ENCODE measurements at regions not wholly inside any gene's neighbourhood (a gene's known extent, or its start where the extent isn't known, plus 50 kb on each side); places are given as distances from the start of the nearest gene placed in this dataset.
"Not testable (repeated sequence)": the region's sequence is repeated elsewhere in the genome, so short reads cannot be mapped to it uniquely, and the experiment has no call there.

GRCh38 chr21:27917966-27918365 lies 951.1 kb upstream of the ADAMTS5 start:
- H3K9me3 Mint-ChIP-seq; intact Hi-C loops (cut with micrococcal nuclease); H3K4me3 ChIP-seq (replicated peaks in 1 of 3; ENCODE audit: low read depth in 2 of 3, low read length in 3 of 3); H3K27me3 ChIP-seq (ENCODE audit: control insufficient read depth in 2 of 2, insufficient read depth in 2 of 2, low read length in 2 of 2); H3K79me2 ChIP-seq (ENCODE audit: insufficient read depth, low read length); H2AFZ ChIP-seq (ENCODE audit: insufficient read depth, low read depth, low read length, poor library complexity, severe bottlenecking); H3K27ac Mint-ChIP-seq; H4K20me1 ChIP-seq (ENCODE audit: insufficient read depth, low read length); H3K4me3 Mint-ChIP-seq; H3K36me3 Mint-ChIP-seq; H3K27me3 Mint-ChIP-seq (ENCODE audit: low read depth in 3 of 3); DNase-seq; H3K4me2 ChIP-seq (replicated peaks; ENCODE audit: extremely low read depth, low read length, poor library complexity, severe bottlenecking); H3K9ac ChIP-seq (ENCODE audit: insufficient read depth, low read length, poor library complexity, severe bottlenecking); H3K27ac ChIP-seq (ENCODE audit: low read depth in 1 of 2, low read length in 2 of 2); H3K36me3 ChIP-seq (replicated peaks in 1 of 2; ENCODE audit: control insufficient read depth in 1 of 2, insufficient read depth in 2 of 2, low read length in 2 of 2); H3K9me3 ChIP-seq (replicated peaks in 1 of 2; ENCODE audit: control insufficient read depth in 1 of 2, insufficient read depth in 1 of 2, low read length in 2 of 2); H3K4me1 Mint-ChIP-seq; H3K4me1 ChIP-seq (ENCODE audit: control insufficient read depth in 1 of 2, insufficient read depth in 2 of 2, low read length in 2 of 2): not testable (repeated sequence)

GRCh38 chr21:27916326-27916725 lies 949.4 kb upstream of the ADAMTS5 start:
- H2AFZ ChIP-seq (ENCODE audit: insufficient read depth, low read depth, low read length, poor library complexity, severe bottlenecking); H3K4me3 Mint-ChIP-seq; H3K36me3 Mint-ChIP-seq; H3K36me3 ChIP-seq (replicated peaks in 1 of 2; ENCODE audit: control insufficient read depth in 1 of 2, insufficient read depth in 2 of 2, low read length in 2 of 2); H3K9me3 Mint-ChIP-seq; H3K4me1 ChIP-seq (ENCODE audit: control insufficient read depth in 1 of 2, insufficient read depth in 2 of 2, low read length in 2 of 2); H4K20me1 ChIP-seq (ENCODE audit: insufficient read depth, low read length); intact Hi-C loops (cut with micrococcal nuclease); H3K4me2 ChIP-seq (replicated peaks; ENCODE audit: extremely low read depth, low read length, poor library complexity, severe bottlenecking); H3K9me3 ChIP-seq (replicated peaks in 1 of 2; ENCODE audit: control insufficient read depth in 1 of 2, insufficient read depth in 1 of 2, low read length in 2 of 2); H3K4me1 Mint-ChIP-seq; H3K27ac Mint-ChIP-seq; H3K4me3 ChIP-seq (replicated peaks in 1 of 3; ENCODE audit: low read depth in 2 of 3, low read length in 3 of 3); H3K27me3 ChIP-seq (ENCODE audit: control insufficient read depth in 2 of 2, insufficient read depth in 2 of 2, low read length in 2 of 2); H3K9ac ChIP-seq (ENCODE audit: insufficient read depth, low read length, poor library complexity, severe bottlenecking); H3K27ac ChIP-seq (ENCODE audit: low read depth in 1 of 2, low read length in 2 of 2); H3K79me2 ChIP-seq (ENCODE audit: insufficient read depth, low read length); H3K27me3 Mint-ChIP-seq (ENCODE audit: low read depth in 3 of 3); DNase-seq: not testable (repeated sequence)
- WGBS (ENCODE audit: insufficient coverage), result 100% methylated on average over 1 of the region's 2 CpGs

GRCh38 chr21:27912133-27912532 lies 945.2 kb upstream of the ADAMTS5 start:
- H3K36me3 Mint-ChIP-seq; H3K4me3 Mint-ChIP-seq; H3K4me3 ChIP-seq (replicated peaks in 1 of 3; ENCODE audit: low read depth in 2 of 3, low read length in 3 of 3); intact Hi-C loops (cut with micrococcal nuclease); DNase-seq; H3K27me3 Mint-ChIP-seq (ENCODE audit: low read depth in 3 of 3); H2AFZ ChIP-seq (ENCODE audit: insufficient read depth, low read depth, low read length, poor library complexity, severe bottlenecking); H3K27me3 ChIP-seq (ENCODE audit: control insufficient read depth in 2 of 2, insufficient read depth in 2 of 2, low read length in 2 of 2); H3K79me2 ChIP-seq (ENCODE audit: insufficient read depth, low read length); H3K27ac ChIP-seq (ENCODE audit: low read depth in 1 of 2, low read length in 2 of 2); H3K4me2 ChIP-seq (replicated peaks; ENCODE audit: extremely low read depth, low read length, poor library complexity, severe bottlenecking); H3K9me3 ChIP-seq (replicated peaks in 1 of 2; ENCODE audit: control insufficient read depth in 1 of 2, insufficient read depth in 1 of 2, low read length in 2 of 2); H4K20me1 ChIP-seq (ENCODE audit: insufficient read depth, low read length); H3K4me1 Mint-ChIP-seq; H3K27ac Mint-ChIP-seq; H3K9me3 Mint-ChIP-seq; H3K4me1 ChIP-seq (ENCODE audit: control insufficient read depth in 1 of 2, insufficient read depth in 2 of 2, low read length in 2 of 2); H3K36me3 ChIP-seq (replicated peaks in 1 of 2; ENCODE audit: control insufficient read depth in 1 of 2, insufficient read depth in 2 of 2, low read length in 2 of 2); H3K9ac ChIP-seq (ENCODE audit: insufficient read depth, low read length, poor library complexity, severe bottlenecking): not testable (repeated sequence)
- no CpG with 5 or more reads among the region's 2 CpGs for WGBS (ENCODE audit: insufficient coverage)

- H3K9ac ChIP-seq (ENCODE audit: insufficient read depth, low read length, poor library complexity, severe bottlenecking); H3K27ac Mint-ChIP-seq: not testable (repeated sequence)
Observed at GRCh38 chr21:27909487-27909886, 942.6 kb upstream of the ADAMTS5 start.

GRCh38 chr21:27908816-27909215 lies 941.9 kb upstream of the ADAMTS5 start:
- H3K4me3 ChIP-seq (replicated peaks in 1 of 3; ENCODE audit: low read depth in 2 of 3, low read length in 3 of 3); H3K27me3 ChIP-seq (ENCODE audit: control insufficient read depth in 2 of 2, insufficient read depth in 2 of 2, low read length in 2 of 2); intact Hi-C loops (cut with micrococcal nuclease); DNase-seq; H4K20me1 ChIP-seq (ENCODE audit: insufficient read depth, low read length); H3K27ac ChIP-seq (ENCODE audit: low read depth in 1 of 2, low read length in 2 of 2); H3K27me3 Mint-ChIP-seq (ENCODE audit: low read depth in 3 of 3); H3K4me2 ChIP-seq (replicated peaks; ENCODE audit: extremely low read depth, low read length, poor library complexity, severe bottlenecking); H3K4me1 ChIP-seq (ENCODE audit: control insufficient read depth in 1 of 2, insufficient read depth in 2 of 2, low read length in 2 of 2); H3K27ac Mint-ChIP-seq; H3K79me2 ChIP-seq (ENCODE audit: insufficient read depth, low read length); H2AFZ ChIP-seq (ENCODE audit: insufficient read depth, low read depth, low read length, poor library complexity, severe bottlenecking); H3K9me3 ChIP-seq (replicated peaks in 1 of 2; ENCODE audit: control insufficient read depth in 1 of 2, insufficient read depth in 1 of 2, low read length in 2 of 2); H3K36me3 ChIP-seq (replicated peaks in 1 of 2; ENCODE audit: control insufficient read depth in 1 of 2, insufficient read depth in 2 of 2, low read length in 2 of 2); H3K4me3 Mint-ChIP-seq; H3K9me3 Mint-ChIP-seq; H3K9ac ChIP-seq (ENCODE audit: insufficient read depth, low read length, poor library complexity, severe bottlenecking); H3K36me3 Mint-ChIP-seq; H3K4me1 Mint-ChIP-seq: not testable (repeated sequence)
- no CpG with 5 or more reads among the region's 4 CpGs for WGBS (ENCODE audit: insufficient coverage)

More at GRCh38 chr21:27909487-27909886, 942.6 kb upstream of the ADAMTS5 start:
- H3K27ac ChIP-seq (ENCODE audit: low read depth in 1 of 2, low read length in 2 of 2); H3K4me3 ChIP-seq (replicated peaks in 1 of 3; ENCODE audit: low read depth in 2 of 3, low read length in 3 of 3); H3K36me3 Mint-ChIP-seq; H3K27me3 ChIP-seq (ENCODE audit: control insufficient read depth in 2 of 2, insufficient read depth in 2 of 2, low read length in 2 of 2); H3K36me3 ChIP-seq (replicated peaks in 1 of 2; ENCODE audit: control insufficient read depth in 1 of 2, insufficient read depth in 2 of 2, low read length in 2 of 2); intact Hi-C loops (cut with micrococcal nuclease); H3K4me1 ChIP-seq (ENCODE audit: control insufficient read depth in 1 of 2, insufficient read depth in 2 of 2, low read length in 2 of 2); H3K9me3 Mint-ChIP-seq; H4K20me1 ChIP-seq (ENCODE audit: insufficient read depth, low read length); H3K4me1 Mint-ChIP-seq; H3K4me3 Mint-ChIP-seq; H2AFZ ChIP-seq (ENCODE audit: insufficient read depth, low read depth, low read length, poor library complexity, severe bottlenecking); H3K9me3 ChIP-seq (replicated peaks in 1 of 2; ENCODE audit: control insufficient read depth in 1 of 2, insufficient read depth in 1 of 2, low read length in 2 of 2); H3K79me2 ChIP-seq (ENCODE audit: insufficient read depth, low read length); DNase-seq; H3K27me3 Mint-ChIP-seq (ENCODE audit: low read depth in 3 of 3); H3K4me2 ChIP-seq (replicated peaks; ENCODE audit: extremely low read depth, low read length, poor library complexity, severe bottlenecking): not testable (repeated sequence)
